ENCODE measurements at regions not wholly inside any gene's neighbourhood (a gene's known extent, or its start where the extent isn't known, plus 50 kb on each side); places are given as distances from the start of the nearest gene placed in this dataset.
A peak's percentile ranks its signal among the peaks of the same experiment; 100 is the strongest.

DNA sequence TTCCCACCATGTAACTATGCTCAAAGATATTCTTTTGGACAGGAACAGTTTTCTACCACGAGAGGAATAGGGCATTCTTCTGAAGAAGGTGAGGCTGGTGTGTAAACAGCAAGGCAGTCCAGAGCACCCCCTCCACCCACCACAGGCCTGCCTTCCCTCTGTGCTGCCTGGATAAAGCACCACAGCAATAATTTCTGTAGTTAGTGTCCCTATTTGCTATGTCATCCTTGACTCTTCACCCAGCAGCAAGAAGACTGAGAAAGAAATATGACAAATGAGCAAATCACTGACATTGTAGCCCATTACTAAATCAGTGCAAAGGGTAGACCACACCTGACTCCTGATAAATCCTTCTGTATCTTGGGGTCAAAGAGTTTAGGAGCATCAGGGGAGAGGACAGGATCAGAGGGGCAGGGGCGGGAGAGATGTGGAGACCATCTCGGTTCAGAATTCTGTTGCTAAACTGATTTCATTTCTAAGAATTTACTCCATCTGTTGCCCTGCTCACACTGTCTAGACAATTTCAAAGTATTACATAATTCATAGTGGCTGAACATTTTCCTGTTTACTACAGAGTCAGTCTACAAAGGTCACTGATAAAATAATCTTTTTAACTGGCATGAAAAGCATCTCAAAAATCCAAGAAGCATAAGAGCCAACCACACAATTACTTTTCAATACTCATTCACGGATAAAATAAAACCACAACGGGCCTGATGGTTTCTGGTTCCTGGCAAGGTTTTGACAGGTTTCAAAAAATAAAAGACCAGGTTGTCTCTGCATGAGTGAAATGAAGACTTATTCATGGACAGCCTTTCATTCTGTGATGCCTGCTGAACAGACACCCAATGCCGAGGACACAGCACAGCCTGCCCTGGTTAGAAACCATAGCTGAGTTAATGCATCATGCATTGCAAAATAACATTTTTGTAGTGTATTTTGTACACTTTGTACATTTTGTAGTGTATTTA, 88.4 kb upstream of the IRS2 start:
- H3K36me3 ChIP-seq, result no peaks in the 10 kb centered on the region
- H3K9me3 ChIP-seq, result no peaks in the 10 kb centered on the region
- WGBS, 2 donors (ENCODE audit: low coverage in 1 of 2), result 45 to 50% methylated on average over 5 to 6 of the region's 6 CpGs
- peak; percentile 88 for ATAC-seq
- H3K4me1 ChIP-seq, result peaks cover 0 to 31% (median 4%) of the 10 kb centered on the region in 3 donors
- H3K27ac ChIP-seq, result peak overlapping the region in 3 of 4 donors; percentile 38 to 69 (median 57)
- peak; percentile 5 for TF ChIP-seq POLR2AphosphoS5 (IDR thresholded peaks at IDR 0.05)
- no peak for TF ChIP-seq EP300 (IDR thresholded peaks at IDR 0.05)
- H3K27me3 ChIP-seq, result no peaks in the 10 kb centered on the region
- no peak overlapping the region for H3K4me3 ChIP-seq

DNA sequence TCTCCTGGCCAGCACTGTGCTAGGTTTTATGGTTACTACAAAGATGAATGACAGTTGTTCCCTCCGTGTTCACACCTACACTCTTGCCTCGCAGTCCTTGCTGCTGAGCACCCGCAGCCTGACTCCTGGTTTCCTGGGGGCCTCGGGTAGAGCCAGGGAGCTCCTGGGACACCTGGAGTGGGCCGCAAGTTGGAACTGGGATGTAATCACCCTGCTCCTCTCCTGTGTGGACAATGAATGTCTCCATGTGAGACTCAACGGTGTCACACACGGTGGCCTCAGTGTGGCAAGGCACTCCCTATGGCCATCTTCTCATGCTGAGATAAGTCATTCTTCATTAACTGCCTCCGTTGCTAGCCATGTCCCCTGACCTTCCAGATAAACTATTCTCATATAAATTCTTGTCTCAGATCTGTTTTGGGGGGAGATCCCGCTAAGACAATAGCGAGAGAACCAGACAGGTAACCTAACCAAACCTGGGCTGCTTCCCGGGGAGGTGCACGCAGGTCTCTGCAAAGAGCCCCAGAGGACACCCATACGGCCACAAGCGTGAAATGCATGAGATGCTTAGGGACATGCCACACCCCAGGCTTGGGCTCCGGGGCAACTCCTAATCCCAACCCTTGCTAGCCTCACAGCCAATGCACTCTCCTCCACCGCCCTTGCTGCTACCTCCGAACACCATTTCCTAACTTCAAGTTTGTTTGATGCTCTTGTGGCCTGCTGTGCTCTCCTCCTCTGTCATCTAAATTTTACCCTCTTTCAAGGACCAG, 87.2 kb upstream of the IRS2 start:
- TF ChIP-seq POLR2AphosphoS5 (IDR thresholded peaks at IDR 0.05) (no peak), POLR2A (IDR thresholded peaks at IDR 0.05) (no peak), EP300 (IDR thresholded peaks at IDR 0.05) (no peak), CTCF (IDR thresholded peaks at IDR 0.05) (no peak)
- peaks cover 0 to 41% (median 4%) of the 10 kb centered on the region in 3 donors for H3K4me1 ChIP-seq
- no peaks in the 10 kb centered on the region for H3K9me3 ChIP-seq
- ATAC-seq, result no peak
- H3K4me3 ChIP-seq, result no peak overlapping the region
- H3K27ac ChIP-seq, result peak overlapping the region in 1 of 4 donors; percentile 57
- no peaks in the 10 kb centered on the region for H3K27me3 ChIP-seq
- H3K36me3 ChIP-seq, result no peaks in the 10 kb centered on the region
- 91 to 97% methylated on average over 8 to 11 of the region's 17 CpGs for WGBS, 2 donors (ENCODE audit: low coverage in 1 of 2)

GRCh38 chr13:109872864-109873263, 86.5 kb upstream of the IRS2 start:
- TF ChIP-seq POLR2AphosphoS5 (IDR thresholded peaks at IDR 0.05) (no peak), CTCF (IDR thresholded peaks at IDR 0.05) (no peak), EP300 (IDR thresholded peaks at IDR 0.05) (no peak), POLR2A (IDR thresholded peaks at IDR 0.05) (no peak)
- H3K4me3 ChIP-seq, result no peak overlapping the region
- no peaks in the 10 kb centered on the region for H3K36me3 ChIP-seq
- H3K4me1 ChIP-seq, result peaks cover 0 to 41% (median 4%) of the 10 kb centered on the region in 3 donors
- ATAC-seq, result no peak
- no peaks in the 10 kb centered on the region for H3K9me3 ChIP-seq
- no CpG with 5 or more reads among the region's 1 CpG for WGBS, 2 donors (ENCODE audit: low coverage in 1 of 2)
- no peaks in the 10 kb centered on the region for H3K27me3 ChIP-seq
- H3K27ac ChIP-seq, result no peak overlapping the region

DNA sequence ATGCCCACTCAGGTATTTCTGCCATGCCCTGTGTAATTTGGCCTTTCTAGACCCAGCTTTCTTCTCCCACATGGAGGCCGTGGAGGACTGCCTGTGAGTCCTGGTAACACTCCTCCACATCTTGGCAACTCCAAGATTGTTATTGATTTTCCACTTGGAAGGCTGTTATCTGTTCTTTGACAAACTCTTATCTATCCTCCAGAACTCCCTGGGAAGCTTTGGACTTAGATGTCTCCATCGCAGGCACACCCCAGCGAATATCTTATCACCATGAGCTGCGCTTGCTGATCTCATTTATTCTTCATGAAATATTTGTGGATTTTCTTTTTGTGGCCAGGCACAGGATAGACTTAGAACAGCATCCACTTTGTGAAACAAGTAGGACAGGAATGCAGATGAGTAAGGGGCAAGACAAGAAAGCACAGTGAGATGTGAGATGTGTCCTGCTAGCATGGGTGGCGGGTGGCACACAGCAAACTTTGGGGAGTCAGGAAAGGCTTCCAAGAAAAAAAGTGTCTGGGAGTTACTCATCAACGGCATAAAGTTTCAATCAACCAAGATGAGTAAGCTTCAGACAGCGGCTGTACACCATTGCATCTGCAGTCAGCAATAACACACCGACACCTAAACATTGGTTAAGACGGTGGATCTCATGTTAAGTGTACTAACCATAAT, 84.5 kb upstream of the IRS2 start:
- Histone ChIP-seq H3K27me3 (no peaks in the 10 kb centered on the region), H3K36me3 (no peaks in the 10 kb centered on the region), H3K9me3 (no peaks in the 10 kb centered on the region), H3K4me3 (no peak overlapping the region), H3K27ac (peak overlapping the region in 2 of 4 donors; percentile 62 to 70), H3K4me1 (peaks cover 0 to 40% (median 3%) of the 10 kb centered on the region in 3 donors)
- TF ChIP-seq EP300 (IDR thresholded peaks at IDR 0.05), result no peak
- TF ChIP-seq POLR2A (IDR thresholded peaks at IDR 0.05), result no peak
- TF ChIP-seq POLR2AphosphoS5 (IDR thresholded peaks at IDR 0.05), result no peak
- ATAC-seq, result no peak
- WGBS, 2 donors (ENCODE audit: low coverage in 1 of 2), result 80 to 90% methylated on average over 2 to 9 of the region's 9 CpGs

GRCh38 chr13:109870274-109870673, 83.9 kb upstream of the IRS2 start:
- TF ChIP-seq CTCF (IDR thresholded peaks at IDR 0.05) (no peak), POLR2A (IDR thresholded peaks at IDR 0.05) (no peak), EP300 (IDR thresholded peaks at IDR 0.05) (no peak)
- 69 to 100% methylated on average over 3 to 4 of the region's 6 CpGs for WGBS, 2 donors (ENCODE audit: low coverage in 1 of 2)
- Histone ChIP-seq H3K27me3 (no peaks in the 10 kb centered on the region), H3K36me3 (no peaks in the 10 kb centered on the region), H3K9me3 (no peaks in the 10 kb centered on the region), H3K4me1 (peaks cover 0 to 35% (median 0%) of the 10 kb centered on the region in 3 donors), H3K4me3 (peak overlapping the region in 1 of 2 donors; percentile 44), H3K27ac (peak overlapping the region; percentile 10 to 70 (median 56))
- ATAC-seq, result no peak

Data from gastroesophageal sphincter (tissue), 4 donors.